ENCODE measurements at regions not wholly inside any gene's neighbourhood (a gene's known extent, or its start where the extent isn't known, plus 50 kb on each side); places are given as distances from the start of the nearest gene placed in this dataset.
A peak's percentile ranks its signal among the peaks of the same experiment; 100 is the strongest.
"Not testable (repeated sequence)": the region's sequence is repeated elsewhere in the genome, so short reads cannot be mapped to it uniquely, and the experiment has no call there.

GRCh38 chr5:88014984-88015383, 253.7 kb downstream of the TMEM161B start:
- intact Hi-C loops (cut with DNase I); ATAC-seq; DNase-seq (ENCODE audit: low spot score): not testable (repeated sequence)

- intact Hi-C loops (cut with DNase I), result no loop called here
- DNase-seq (ENCODE audit: low spot score) (no peak), ATAC-seq (no peak)
Observed at GRCh38 chr5:88000877-88001276, 267.8 kb downstream of the TMEM161B start.

- intact Hi-C loops (cut with DNase I), result no loop called here
- DNase-seq (ENCODE audit: low spot score) (no peak), ATAC-seq (no peak)
Observed at GRCh38 chr5:87997662-87998061, 271.0 kb downstream of the TMEM161B start.

GRCh38 chr5:87966213-87966612, 302.4 kb downstream of the TMEM161B start:
- DNase-seq (ENCODE audit: low spot score), result no peak
- no peak for ATAC-seq
- intact Hi-C loops (cut with DNase I), result no loop called here

GRCh38 chr5:87954121-87954520, 314.5 kb downstream of the TMEM161B start:
- intact Hi-C loops (cut with DNase I), result no loop called here
- DNase-seq (ENCODE audit: low spot score) (no peak), ATAC-seq (no peak)

GRCh38 chr5:87951661-87952060, 317.0 kb downstream of the TMEM161B start:
- DNase-seq (ENCODE audit: low spot score) (no peak), ATAC-seq (no peak)
- intact Hi-C loops (cut with DNase I), result no loop called here

- no peak for DNase-seq (ENCODE audit: low spot score)
- no peak for ATAC-seq
- intact Hi-C loops (cut with DNase I), result no loop called here
Observed at GRCh38 chr5:87949676-87950631, 318.7 kb downstream of the TMEM161B start.

- intact Hi-C loops (cut with DNase I), result no loop called here
- no peak for ATAC-seq
Observed at GRCh38 chr5:87948486-87948885, 320.2 kb downstream of the TMEM161B start.

GRCh38 chr5:87946271-87946670, 322.4 kb downstream of the TMEM161B start:
- no peak for DNase-seq (ENCODE audit: low spot score)
- no peak for ATAC-seq
- intact Hi-C loops (cut with DNase I), result no loop called here

More at GRCh38 chr5:87948486-87948885, 320.2 kb downstream of the TMEM161B start:
- DNase-seq (ENCODE audit: low spot score), result no peak

- DNase-seq (ENCODE audit: low spot score) (no peak), ATAC-seq (no peak)
- intact Hi-C loops (cut with DNase I), result no loop called here
Observed at GRCh38 chr5:87945286-87945650, 323.4 kb downstream of the TMEM161B start.

GRCh38 chr5:87944553-87945285, 323.9 kb downstream of the TMEM161B start:
- DNase-seq (ENCODE audit: low spot score) (no peak), ATAC-seq (no peak)
- intact Hi-C loops (cut with DNase I), result no loop called here

GRCh38 chr5:87940775-87941174, 327.9 kb downstream of the TMEM161B start:
- intact Hi-C loops (cut with DNase I), result no loop called here
- DNase-seq (ENCODE audit: low spot score), result no peak
- ATAC-seq, result no peak

GRCh38 chr5:87936667-87937066, 332.0 kb downstream of the TMEM161B start:
- DNase-seq (ENCODE audit: low spot score), result no peak
- intact Hi-C loops (cut with DNase I), result no loop called here
- no peak for ATAC-seq

- intact Hi-C loops (cut with DNase I), result no loop called here
- no peak for DNase-seq (ENCODE audit: low spot score)
- no peak for ATAC-seq
Observed at GRCh38 chr5:87924436-87924835, 344.2 kb downstream of the TMEM161B start.

GRCh38 chr5:87916320-87916719, 352.3 kb downstream of the TMEM161B start:
- intact Hi-C loops (cut with DNase I), result no loop called here
- no peak for ATAC-seq
- no peak for DNase-seq (ENCODE audit: low spot score)

GRCh38 chr5:87912419-87912818, 356.2 kb downstream of the TMEM161B start:
- ATAC-seq, result no peak
- intact Hi-C loops (cut with DNase I), result no loop called here
- DNase-seq (ENCODE audit: low spot score), result no peak

GRCh38 chr5:87909382-87909781, 359.3 kb downstream of the TMEM161B start:
- ATAC-seq, result no peak
- no peak for DNase-seq (ENCODE audit: low spot score)
- intact Hi-C loops (cut with DNase I), result no loop called here

GRCh38 chr5:87906962-87907361, 361.7 kb downstream of the TMEM161B start:
- ATAC-seq (no peak), DNase-seq (ENCODE audit: low spot score) (no peak)
- intact Hi-C loops (cut with DNase I), result no loop called here

GRCh38 chr5:87900419-87900818, 368.2 kb downstream of the TMEM161B start:
- no peak for ATAC-seq
- intact Hi-C loops (cut with DNase I), result no loop called here

GRCh38 chr5:87899721-87900131, 368.9 kb downstream of the TMEM161B start:
- intact Hi-C loops (cut with DNase I), result no loop called here
- peak; percentile 67 for DNase-seq (ENCODE audit: low spot score)
- ATAC-seq, result peak; percentile 97

More at GRCh38 chr5:87900419-87900818, 368.2 kb downstream of the TMEM161B start:
- no peak for DNase-seq (ENCODE audit: low spot score)

Measured in sciatic nerve (tissue), 2 donors.